ENCODE measurements at regions not wholly inside any gene's neighbourhood (a gene's known extent, or its start where the extent isn't known, plus 50 kb on each side); places are given as distances from the start of the nearest gene placed in this dataset.

DNA sequence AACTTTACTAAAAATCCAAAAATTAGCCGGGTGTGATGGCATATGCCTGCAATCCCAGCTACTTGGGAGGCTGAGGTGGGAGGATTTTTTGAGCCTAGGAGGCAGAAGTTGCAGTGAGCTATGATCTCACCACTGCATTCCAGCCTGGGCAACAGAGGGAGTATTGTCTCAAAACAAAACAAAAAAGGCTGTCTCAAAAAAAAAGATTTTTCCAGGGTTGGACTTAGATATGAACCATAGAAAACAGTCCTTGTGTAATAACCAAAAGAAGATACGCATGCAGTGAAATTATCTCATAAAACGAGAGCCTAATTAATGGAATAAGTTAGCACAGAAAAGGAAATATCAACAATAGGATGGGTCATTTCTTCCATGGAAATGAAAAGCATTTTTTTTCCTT, 320.4 kb upstream of the RASGRP1 start:
- no peak for DNase-seq (ENCODE audit: low read depth in 2 of 2)

GRCh38 chr15:38885471-38885952, 320.9 kb upstream of the RASGRP1 start:
- DNase-seq (ENCODE audit: low read depth in 2 of 2), result no peak

GRCh38 chr15:38886315-38887163, 321.9 kb upstream of the RASGRP1 start:
- DNase-seq (ENCODE audit: low read depth in 2 of 2), result no peak

GRCh38 chr15:38888701-38889221, 324.1 kb upstream of the RASGRP1 start:
- DNase-seq (ENCODE audit: low read depth in 2 of 2), result no peak

DNA sequence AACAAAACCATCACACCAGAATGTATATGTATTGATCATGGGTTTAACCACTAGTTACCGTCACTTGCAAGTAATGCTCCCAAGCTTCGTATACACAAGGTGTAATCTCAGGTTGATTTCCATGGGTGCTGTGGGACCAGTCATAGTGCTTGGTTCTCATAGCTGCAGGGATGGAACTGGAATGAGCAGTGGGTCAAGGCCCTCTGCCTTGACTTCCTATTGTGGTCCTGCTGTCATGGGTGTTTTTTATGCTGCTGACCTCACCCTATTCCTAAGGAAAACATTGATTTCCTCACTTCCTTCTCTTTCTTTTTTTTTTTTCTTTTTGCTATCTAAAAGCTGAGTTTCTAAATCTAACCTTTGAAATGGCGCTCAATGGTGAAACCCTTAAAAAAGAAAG, 325.6 kb upstream of the RASGRP1 start:
- no peak for DNase-seq (ENCODE audit: low read depth in 2 of 2)

GRCh38 chr15:38893925-38894242, 329.3 kb upstream of the RASGRP1 start:
- no peak for DNase-seq (ENCODE audit: low read depth in 2 of 2)

- no peak for DNase-seq (ENCODE audit: low read depth in 2 of 2)
Observed at GRCh38 chr15:38894243-38894948, 329.8 kb upstream of the RASGRP1 start.

GRCh38 chr15:38895326-38896255, 331.0 kb upstream of the RASGRP1 start:
- no peak for DNase-seq (ENCODE audit: low read depth in 2 of 2)

GRCh38 chr15:38896647-38897046, 332.0 kb upstream of the RASGRP1 start:
- DNase-seq (ENCODE audit: low read depth in 2 of 2), result no peak

DNA sequence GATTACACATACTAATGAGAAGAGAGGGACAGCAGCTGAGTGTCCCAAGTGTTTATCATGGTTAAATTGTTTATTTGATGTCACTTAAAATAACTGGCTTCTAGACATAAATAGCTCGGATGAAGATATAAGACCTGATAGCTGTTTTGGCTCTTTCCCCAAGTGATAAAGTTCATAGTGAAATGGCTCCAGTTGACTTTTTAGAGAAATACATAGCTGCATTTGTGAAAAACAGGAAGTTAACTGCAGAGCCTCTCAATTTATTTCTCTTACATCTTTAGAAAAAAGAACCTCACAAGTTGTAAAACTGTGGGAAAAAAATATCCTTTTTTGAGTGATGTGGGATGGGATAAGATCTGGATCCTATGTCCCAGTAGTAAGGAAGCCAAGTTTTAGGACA, 332.9 kb upstream of the RASGRP1 start:
- no peak for DNase-seq (ENCODE audit: low read depth in 2 of 2)

- DNase-seq (ENCODE audit: low read depth in 2 of 2), result no peak
Observed at GRCh38 chr15:38898236-38898635, 333.6 kb upstream of the RASGRP1 start.

DNA sequence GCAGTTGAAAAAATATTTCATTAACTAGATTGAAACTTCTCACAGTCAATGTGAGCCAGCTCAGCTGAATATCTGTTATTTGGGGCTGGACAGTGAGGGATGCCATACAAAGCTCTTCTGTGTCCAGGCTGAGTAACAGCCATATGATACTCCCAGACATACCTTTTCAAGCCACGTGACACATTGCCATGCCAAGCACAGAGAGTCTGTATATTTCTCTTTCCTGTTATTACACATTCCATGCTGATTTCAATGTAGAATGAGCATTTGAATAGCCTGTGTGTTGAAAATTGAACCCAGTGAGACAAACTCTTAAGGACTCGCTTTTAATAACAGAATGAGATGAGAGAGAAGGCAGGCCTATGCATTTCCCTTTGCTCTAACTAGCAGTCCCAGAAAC, 334.7 kb upstream of the RASGRP1 start:
- no peak for DNase-seq (ENCODE audit: low read depth in 2 of 2)

DNA sequence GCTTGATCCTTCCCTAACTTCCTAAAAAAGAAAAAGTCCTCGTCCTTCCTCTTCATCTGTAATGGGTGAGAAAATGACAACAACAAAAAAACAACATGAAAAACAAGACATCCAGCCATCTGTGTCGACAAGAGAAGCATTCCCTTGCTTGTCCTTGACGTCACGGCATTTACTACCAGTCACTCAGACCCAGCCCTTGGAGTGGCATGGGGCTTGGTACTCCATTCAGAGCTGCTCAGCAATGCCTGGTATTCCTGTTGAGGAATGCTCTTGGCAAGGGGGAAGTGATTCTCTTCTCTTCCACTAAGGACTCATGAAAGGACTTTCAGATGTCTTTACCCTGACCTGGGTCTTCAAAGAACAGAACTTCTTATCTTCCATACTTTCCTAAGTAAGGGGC, 339.7 kb upstream of the RASGRP1 start:
- no peak for DNase-seq (ENCODE audit: low read depth in 2 of 2)

- no peak for DNase-seq (ENCODE audit: low read depth in 2 of 2)
Observed at GRCh38 chr15:38905632-38906031, 341.0 kb upstream of the RASGRP1 start.

- no peak for DNase-seq (ENCODE audit: low read depth in 2 of 2)
Observed at GRCh38 chr15:38920966-38921365, 356.4 kb upstream of the RASGRP1 start.

- no peak for DNase-seq (ENCODE audit: low read depth in 2 of 2)
Observed at GRCh38 chr15:38921471-38921870, 356.9 kb upstream of the RASGRP1 start.

DNA sequence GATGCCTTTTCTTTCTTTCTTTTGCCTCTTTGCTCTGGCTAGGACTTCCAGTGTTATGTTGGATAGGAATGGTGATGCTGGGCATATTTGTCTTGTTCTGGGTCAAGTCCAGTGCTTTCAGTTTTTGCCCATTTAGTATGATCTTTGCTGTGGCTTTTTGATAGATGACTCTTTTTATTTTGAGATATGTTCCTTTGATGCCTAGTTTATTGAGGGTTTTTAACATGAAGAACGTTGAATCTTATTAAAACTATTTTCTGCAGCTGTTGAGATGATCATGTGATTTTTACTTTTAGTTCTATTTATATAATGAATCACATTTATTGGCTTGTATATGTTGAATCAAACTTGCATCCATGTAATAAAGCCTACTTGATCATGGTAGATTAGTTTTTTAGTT, 363.8 kb upstream of the RASGRP1 start:
- DNase-seq (ENCODE audit: low read depth in 2 of 2), result no peak

- DNase-seq (ENCODE audit: low read depth in 2 of 2), result no peak
Observed at GRCh38 chr15:38930851-38931572, 366.4 kb upstream of the RASGRP1 start.

GRCh38 chr15:38941399-38941953, 376.9 kb upstream of the RASGRP1 start:
- DNase-seq (ENCODE audit: low read depth in 2 of 2), result no peak

DNA sequence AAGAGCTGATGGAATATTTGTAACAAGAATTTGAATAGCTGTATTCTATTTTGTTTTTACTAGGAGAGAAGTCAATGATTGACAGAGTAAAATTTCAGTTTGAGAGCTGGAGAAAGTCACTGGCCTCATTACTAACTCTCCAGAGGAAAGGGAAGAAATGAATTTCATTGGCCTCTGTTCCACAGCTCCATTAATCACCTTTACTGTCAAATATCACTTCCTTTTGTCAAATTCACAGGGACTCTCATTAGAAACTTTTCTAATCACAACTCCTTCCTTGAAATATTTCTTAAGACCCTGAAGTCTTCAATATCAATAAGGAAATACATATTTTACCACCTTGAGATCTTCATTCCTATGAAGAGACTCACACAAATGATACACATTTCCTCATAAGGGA, 379.9 kb upstream of the RASGRP1 start:
- no peak for DNase-seq (ENCODE audit: low read depth in 2 of 2)
